Muscle of leg (tissue), 3 donors: ENCODE measurements at regions not wholly inside any gene's neighbourhood (a gene's known extent, or its start where the extent isn't known, plus 50 kb on each side); places are given as distances from the start of the nearest gene placed in this dataset.

Source experiments
- DNase-seq: peaks from one replicate; pipeline ENCODE4 v3.0.0; 2013
- H3K27ac ChIP-seq: one replicate; pipeline ENCODE4 v1.5.1; 2013; ENCODE audit warnings: mild to moderate bottlenecking, low read length, control low read depth
- H3K27me3 ChIP-seq: one replicate; pipeline ENCODE4 v1.6.1; 2013; ENCODE audit warnings: low read length; ENCODE audit not compliant: control insufficient read depth, insufficient read depth
- H3K36me3 ChIP-seq: one replicate; pipeline ENCODE4 v1.6.1; 2013; ENCODE audit warnings: low read length; ENCODE audit not compliant: control insufficient read depth, insufficient read depth
- H3K4me1 ChIP-seq: one replicate; pipeline ENCODE4 v1.6.1; 2013; ENCODE audit warnings: low read length; ENCODE audit not compliant: control insufficient read depth, insufficient read depth
- H3K4me3 ChIP-seq: one replicate; pipeline ENCODE4 v1.5.1; 2013; ENCODE audit warnings: low read length, control low read depth
- H3K9me3 ChIP-seq: replicated peaks from 2 replicates; pipeline ENCODE4 v1.6.1; 2013; ENCODE audit warnings: low read depth, low read length; ENCODE audit not compliant: control insufficient read depth
- WGBS: methylation state at CpG from one replicate; pipeline ENCODE4 v1.1.5; 2013; ENCODE audit warnings: missing lambda C conversion rate; ENCODE audit not compliant: insufficient coverage; 5-methylcytosine and 5-hydroxymethylcytosine counted together

DNA sequence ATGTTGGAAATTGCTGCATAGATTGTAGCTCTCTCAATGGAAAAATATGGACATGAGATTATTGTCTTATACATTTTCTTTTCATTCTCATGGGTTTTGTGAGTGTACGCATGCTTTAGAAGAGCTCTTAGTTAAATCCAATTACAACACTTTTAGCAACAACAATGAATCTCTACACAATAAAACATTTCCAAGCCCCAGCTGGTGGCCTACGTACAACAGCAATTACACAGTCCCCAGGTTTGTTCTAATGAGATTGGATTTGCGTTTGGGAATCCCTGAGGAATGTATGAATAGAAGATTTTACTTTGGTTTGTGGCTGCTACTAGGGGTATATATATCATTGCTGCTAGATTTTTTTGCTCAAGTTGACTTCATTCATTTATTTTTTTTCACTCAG lies 98.6 kb downstream of the FHDC1 start:
- Histone ChIP-seq H3K36me3 (no peaks in the 10 kb centered on the region), H3K27ac (no peak overlapping the region), H3K4me1 (peaks cover 7% of the 10 kb centered on the region), H3K9me3 (no peaks in the 10 kb centered on the region), H3K27me3 (no peaks in the 10 kb centered on the region), H3K4me3 (no peak overlapping the region)
- DNase-seq = no peak
- WGBS = no CpG with 5 or more reads among the region's 3 CpGs

DNA sequence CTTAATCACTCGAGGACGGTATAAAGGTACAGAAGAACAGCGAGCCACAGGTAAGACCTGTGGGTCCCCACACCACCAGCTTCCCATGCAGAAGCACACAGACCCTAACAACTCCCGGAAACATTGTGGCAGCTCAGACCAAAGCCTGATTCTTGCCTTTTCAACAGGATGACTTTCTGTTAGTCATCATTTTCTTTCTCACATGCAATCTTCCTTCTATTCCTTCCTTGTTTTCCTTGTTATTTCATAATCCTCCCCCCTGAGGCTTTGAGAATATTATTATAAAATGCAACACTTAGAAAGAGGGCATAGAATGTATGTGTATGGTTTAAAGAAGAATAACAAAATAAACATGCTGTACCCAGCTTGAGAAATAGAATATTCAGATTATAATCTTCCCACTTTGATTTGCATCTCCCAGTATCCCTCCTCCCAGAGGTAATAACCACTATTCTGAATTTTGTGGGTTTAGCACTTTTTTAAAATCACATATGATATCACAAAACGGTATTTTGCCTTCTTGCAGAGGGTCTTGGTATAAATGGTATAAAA lies 100.9 kb downstream of the FHDC1 start:
- Histone ChIP-seq H3K9me3 (no peaks in the 10 kb centered on the region), H3K27me3 (no peaks in the 10 kb centered on the region), H3K27ac (no peak overlapping the region), H3K4me1 (peaks cover 7% of the 10 kb centered on the region), H3K36me3 (no peaks in the 10 kb centered on the region), H3K4me3 (no peak overlapping the region)
- no peak for DNase-seq
- WGBS = 89% methylated on average over 4 of the region's 5 CpGs

DNA sequence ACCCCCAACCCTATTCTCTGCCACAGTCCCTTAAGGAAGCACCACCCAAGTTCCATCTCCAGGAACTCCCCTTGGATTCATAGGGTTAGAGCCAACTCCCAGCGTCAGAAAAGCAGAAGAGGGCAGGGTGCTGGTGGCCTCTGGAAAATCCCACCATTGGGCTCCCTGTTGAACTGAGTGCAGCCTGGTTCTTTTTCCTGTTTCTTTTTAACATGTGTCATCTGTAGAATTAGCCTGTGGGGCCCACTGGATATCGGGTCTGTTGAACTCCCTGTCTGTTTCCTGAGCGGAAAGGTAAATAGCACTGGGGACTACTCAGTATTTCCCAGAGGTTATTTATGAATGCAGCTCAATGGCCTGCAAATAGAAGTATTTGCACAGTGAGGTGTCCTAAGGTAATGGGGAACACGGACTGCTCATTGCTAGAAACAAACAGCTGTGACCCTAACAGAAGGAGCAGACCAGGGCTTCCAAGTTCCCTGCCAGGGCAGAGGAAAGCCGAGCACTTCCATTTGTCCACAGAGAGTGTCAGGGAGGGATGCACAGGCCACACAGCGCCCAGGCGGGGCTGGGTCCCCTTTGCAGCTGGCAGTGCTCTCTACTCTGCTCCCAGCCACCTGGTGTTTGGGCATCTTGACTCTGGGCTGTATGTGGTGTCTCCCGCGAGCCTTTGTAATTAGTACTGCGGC lies 102.6 kb downstream of the FHDC1 start:
- DNase-seq = no peak
- no peaks in the 10 kb centered on the region for H3K9me3 ChIP-seq
- no peaks in the 10 kb centered on the region for H3K27me3 ChIP-seq
- WGBS = 55% methylated on average over 7 of the region's 10 CpGs
- H3K36me3 ChIP-seq = no peaks in the 10 kb centered on the region
- H3K27ac ChIP-seq = no peak overlapping the region
- H3K4me3 ChIP-seq = no peak overlapping the region
- H3K4me1 ChIP-seq = peaks cover 7% of the 10 kb centered on the region

DNA sequence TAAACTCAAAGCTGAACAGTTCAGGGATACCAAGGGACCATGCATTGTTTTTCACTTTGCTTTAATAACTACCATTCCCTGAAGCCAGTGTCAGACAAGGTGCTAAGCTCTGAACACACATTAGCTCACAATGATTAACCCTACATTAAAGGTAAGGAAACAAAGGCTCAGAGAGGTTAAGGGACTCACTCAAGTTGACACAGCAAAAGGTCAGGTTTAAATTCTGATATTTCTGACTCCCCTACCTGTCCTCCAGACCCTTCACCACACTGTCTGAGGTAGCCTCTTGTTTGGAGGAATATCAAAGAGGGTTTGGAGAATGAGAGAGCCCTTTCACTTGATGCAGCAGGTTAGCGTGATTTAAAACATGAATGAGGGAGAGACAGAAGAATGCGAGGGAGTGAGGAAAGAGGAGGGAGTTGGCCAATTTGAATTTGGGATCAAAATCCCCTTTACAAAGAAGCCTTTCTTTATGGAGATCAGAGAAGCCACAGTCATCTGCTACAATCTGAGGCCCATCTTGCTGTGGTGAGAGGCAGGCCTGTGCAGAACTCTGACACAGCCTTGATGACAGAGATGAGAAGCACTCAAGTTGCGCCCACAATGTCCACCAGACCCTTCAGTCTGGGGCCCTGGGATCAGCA lies 103.5 kb downstream of the FHDC1 start:
- no CpG with 5 or more reads among the region's 3 CpGs for WGBS
- DNase-seq = no peak
- no peak overlapping the region for H3K27ac ChIP-seq
- no peaks in the 10 kb centered on the region for H3K36me3 ChIP-seq
- H3K27me3 ChIP-seq = no peaks in the 10 kb centered on the region
- H3K4me3 ChIP-seq = no peak overlapping the region
- peaks cover 7% of the 10 kb centered on the region for H3K4me1 ChIP-seq
- no peaks in the 10 kb centered on the region for H3K9me3 ChIP-seq

DNA sequence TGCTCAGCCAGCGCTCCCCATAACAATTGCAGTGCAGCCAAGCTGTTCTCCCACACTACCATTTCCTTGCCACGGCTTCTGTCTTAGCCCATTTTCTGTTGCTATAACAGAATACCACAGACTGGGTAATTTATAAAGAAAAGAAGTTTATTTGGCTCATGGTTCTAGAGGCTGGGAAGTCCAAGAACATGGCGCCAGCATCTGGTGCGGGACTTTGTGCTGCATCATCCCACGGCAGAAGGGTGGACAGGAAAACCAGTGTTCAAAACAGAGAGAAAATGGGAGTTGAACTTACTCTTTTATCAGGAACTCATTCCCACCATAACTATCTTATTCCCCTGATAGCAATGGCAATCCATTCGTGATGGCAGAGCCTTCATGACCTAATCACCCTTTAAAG lies 104.6 kb downstream of the FHDC1 start:
- Histone ChIP-seq H3K27ac (no peak overlapping the region), H3K4me1 (peaks cover 7% of the 10 kb centered on the region), H3K27me3 (no peaks in the 10 kb centered on the region), H3K4me3 (no peak overlapping the region), H3K9me3 (no peaks in the 10 kb centered on the region), H3K36me3 (no peaks in the 10 kb centered on the region)
- 84% methylated on average over 2 of the region's 6 CpGs for WGBS
- no peak for DNase-seq

DNA sequence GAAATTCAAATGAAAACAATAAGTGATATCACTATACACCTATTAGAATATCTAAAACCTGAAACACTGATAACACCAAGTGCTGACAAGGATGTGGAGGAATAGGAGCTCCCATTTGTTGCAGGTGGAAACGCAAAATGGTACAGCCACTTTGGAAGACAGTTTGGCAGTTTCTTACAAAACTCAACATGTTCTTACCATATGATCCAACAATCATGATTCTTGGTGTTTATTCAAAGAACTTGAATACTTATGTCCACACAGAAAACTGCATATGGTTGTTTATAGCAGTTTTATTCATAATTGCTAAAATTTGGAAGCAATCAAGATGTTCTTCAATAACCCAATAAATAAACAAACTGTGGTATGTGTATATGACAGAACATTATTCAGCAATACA lies 107.9 kb downstream of the FHDC1 start:
- no peaks in the 10 kb centered on the region for H3K9me3 ChIP-seq
- no peaks in the 10 kb centered on the region for H3K27me3 ChIP-seq
- no peak overlapping the region for H3K27ac ChIP-seq
- H3K36me3 ChIP-seq = no peaks in the 10 kb centered on the region
- no peak overlapping the region for H3K4me3 ChIP-seq
- H3K4me1 ChIP-seq = peaks cover under 1% of the 10 kb centered on the region
- WGBS = no CpG with 5 or more reads among the region's 1 CpG
- DNase-seq = no peak

DNA sequence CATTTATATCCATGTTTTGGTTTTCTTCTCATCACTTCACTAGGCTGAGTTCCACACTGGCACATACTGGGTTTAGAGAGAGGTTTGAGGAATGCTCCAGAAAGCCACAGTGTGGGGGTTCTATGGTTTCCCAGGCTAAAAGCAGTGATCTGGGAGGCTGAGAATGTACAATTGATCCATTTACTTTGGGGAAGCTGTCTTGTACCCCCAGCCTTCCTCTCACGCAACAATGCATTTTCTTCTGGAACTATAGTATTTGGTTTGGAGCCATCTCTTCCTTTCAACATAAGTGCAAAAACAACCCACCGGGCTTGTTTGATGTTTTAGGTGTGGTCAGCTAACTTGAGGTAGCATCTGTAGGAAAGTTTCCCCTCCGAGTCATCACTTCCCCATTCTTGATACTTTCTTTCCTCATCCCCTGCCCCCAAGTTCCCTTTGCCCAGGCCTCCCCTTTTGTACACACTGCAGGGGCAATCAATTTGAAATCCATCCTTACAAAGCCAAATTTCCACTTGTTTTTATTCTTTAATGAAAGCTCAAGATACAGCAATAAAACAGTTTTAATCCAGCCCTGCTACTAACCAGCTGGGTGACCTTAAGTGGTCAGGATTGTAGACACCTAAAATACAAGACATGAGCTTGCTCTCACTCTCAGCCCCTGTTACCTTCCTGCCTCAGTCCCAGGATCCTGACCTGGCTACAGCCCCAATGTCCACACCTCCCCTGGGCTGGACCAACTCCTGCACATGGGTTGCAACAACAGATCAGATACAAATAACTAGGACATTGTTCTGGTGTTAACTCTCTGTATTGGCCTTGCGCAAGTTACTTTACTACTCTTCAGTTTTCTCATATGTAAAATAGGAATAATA lies 109.2 kb downstream of the FHDC1 start:
- WGBS = 67% methylated on average over 1 of the region's 4 CpGs

DNA sequence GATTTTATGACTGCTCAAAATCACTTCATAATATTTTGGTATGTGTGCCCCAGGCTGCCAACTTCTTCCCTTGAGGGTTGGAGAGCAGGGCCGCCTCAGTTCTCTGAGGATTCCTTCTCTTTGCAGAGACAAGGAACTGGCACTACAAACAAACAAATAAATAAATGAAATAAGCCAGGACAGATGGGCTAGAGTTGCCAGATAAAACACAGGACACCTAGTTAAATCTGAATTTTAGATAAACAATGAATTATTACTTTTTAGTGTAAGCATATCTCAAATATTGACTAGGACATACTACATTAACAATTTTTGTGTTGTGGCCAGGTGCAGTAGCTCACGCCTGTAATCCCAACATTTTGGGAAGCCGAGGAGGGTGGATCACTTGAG lies 122.5 kb downstream of the FHDC1 start:
- H3K9me3 ChIP-seq = no peaks in the 10 kb centered on the region
- no peaks in the 10 kb centered on the region for H3K36me3 ChIP-seq
- no peak overlapping the region for H3K27ac ChIP-seq
- WGBS = 71% methylated on average over 2 of the region's 3 CpGs
- H3K27me3 ChIP-seq = no peaks in the 10 kb centered on the region
- no peak overlapping the region for H3K4me3 ChIP-seq
- no peaks in the 10 kb centered on the region for H3K4me1 ChIP-seq
- no peak for DNase-seq

More for the DNA sequence above, 109.2 kb downstream of the FHDC1 start:
- DNase-seq = no peak
- H3K9me3 ChIP-seq = no peaks in the 10 kb centered on the region
- H3K36me3 ChIP-seq = no peaks in the 10 kb centered on the region
- no peaks in the 10 kb centered on the region for H3K4me1 ChIP-seq
- H3K27ac ChIP-seq = no peak overlapping the region
- H3K27me3 ChIP-seq = no peaks in the 10 kb centered on the region
- no peak overlapping the region for H3K4me3 ChIP-seq

DNA sequence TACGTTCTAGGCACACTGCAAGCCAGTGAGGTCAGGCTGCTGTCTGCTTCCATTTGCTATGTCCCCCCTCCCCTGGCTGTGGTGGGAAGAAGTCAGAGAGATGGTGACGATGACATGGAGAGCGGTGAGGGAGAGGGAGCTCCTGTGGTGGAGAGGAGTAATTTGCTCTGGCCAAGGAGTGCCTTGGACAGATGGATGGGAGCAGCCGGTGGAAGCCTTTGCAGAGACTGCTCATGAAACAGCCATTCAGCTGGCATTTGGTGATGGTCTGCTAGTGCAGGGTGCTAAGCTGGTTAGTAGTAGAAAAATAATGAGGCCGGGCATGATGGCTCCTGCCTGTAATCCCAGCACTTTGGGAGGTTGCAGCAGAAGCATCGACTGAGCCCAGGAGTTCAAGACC lies 124.1 kb downstream of the FHDC1 start:
- Histone ChIP-seq H3K27me3 (no peaks in the 10 kb centered on the region), H3K4me3 (no peak overlapping the region), H3K9me3 (no peaks in the 10 kb centered on the region), H3K4me1 (no peaks in the 10 kb centered on the region), H3K36me3 (no peaks in the 10 kb centered on the region), H3K27ac (no peak overlapping the region)
- 45% methylated on average over 5 of the region's 6 CpGs for WGBS
- no peak for DNase-seq

DNA sequence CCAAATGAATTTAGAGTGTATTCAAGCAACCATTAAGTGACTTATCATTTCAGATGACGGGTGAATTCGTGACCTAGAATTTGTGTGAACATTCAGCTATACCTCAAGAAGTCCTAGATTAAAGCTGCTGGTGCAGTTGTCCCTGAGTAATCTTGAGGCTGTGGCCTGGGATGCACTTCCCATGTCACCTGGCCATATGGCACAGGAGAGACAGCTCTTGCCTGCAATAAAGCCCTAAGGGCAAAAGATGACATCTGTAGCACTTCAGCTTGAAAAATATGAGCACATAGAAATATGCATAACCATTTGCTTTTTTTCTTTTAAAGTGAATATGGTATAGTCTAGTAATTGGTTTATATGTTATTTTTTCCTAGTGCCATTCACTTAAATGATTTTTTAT lies 125.8 kb downstream of the FHDC1 start:
- Histone ChIP-seq H3K27me3 (no peaks in the 10 kb centered on the region), H3K9me3 (no peaks in the 10 kb centered on the region), H3K36me3 (no peaks in the 10 kb centered on the region), H3K27ac (no peak overlapping the region), H3K4me3 (no peak overlapping the region), H3K4me1 (no peaks in the 10 kb centered on the region)
- 100% methylated on average over 2 of the region's 2 CpGs for WGBS
- no peak for DNase-seq
